SH-SY5Y (cell line): ENCODE measurements at regions not wholly inside any gene's neighbourhood (a gene's known extent, or its start where the extent isn't known, plus 50 kb on each side); places are given as distances from the start of the nearest gene placed in this dataset.

ENCODE experiments used
- GATA2 ChIP-seq: IDR thresholded peaks from 2 replicates; pipeline ENCODE4 v1.6.1; 2011; ENCODE audit warnings: mild to moderate bottlenecking, low read depth, low read length
- GATA3 ChIP-seq: IDR thresholded peaks from 2 replicates; pipeline ENCODE4 v1.6.1; 2011; ENCODE audit warnings: low read depth, mild to moderate bottlenecking, low read length, moderate library complexity

DNA sequence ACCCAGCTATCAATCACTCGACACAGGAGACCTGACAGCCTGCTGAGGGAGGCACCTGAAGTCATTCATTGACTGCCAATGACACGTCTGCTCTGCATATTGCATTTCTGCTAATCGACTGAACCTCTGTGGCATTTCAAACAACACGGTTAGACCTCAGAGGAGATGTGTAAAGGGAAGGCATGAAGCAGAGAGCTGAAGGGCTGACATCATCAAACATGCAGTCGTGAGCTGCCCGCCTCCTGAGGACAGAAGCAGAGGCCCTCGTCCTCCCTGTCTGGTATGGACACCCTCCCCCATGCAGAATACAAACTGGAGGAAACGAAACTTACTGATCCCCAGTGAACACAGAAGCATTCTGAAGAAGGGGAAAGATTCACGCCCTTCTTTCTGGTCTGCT is 462.6 kb upstream of the MGMT start:
- TF ChIP-seq GATA2 (no peak), GATA3 (no peak)
